ENCODE measurements at regions not wholly inside any gene's neighbourhood (a gene's known extent, or its start where the extent isn't known, plus 50 kb on each side); places are given as distances from the start of the nearest gene placed in this dataset.

- no peak overlapping the region for H2AFZ ChIP-seq (ENCODE audit: low read depth, low read length)
- no peak overlapping the region for H3K27ac ChIP-seq (ENCODE audit: low read length)
- H3K4me3 ChIP-seq (ENCODE audit: low read length), result no peak overlapping the region
- no peaks in the 10 kb centered on the region for H4K20me1 ChIP-seq (ENCODE audit: insufficient read depth)
- H3K9me3 ChIP-seq (ENCODE audit: low read length), result no peaks in the 10 kb centered on the region
- H3K9ac ChIP-seq (ENCODE audit: low read length), result no peak overlapping the region
- peaks cover 6% of the 10 kb centered on the region for H3F3A ChIP-seq (ENCODE audit: insufficient read depth, low read length, poor library complexity, severe bottlenecking)
- TF ChIP-seq EZH2 (IDR thresholded peaks at IDR 0.05; ENCODE audit: borderline replicate concordance, insufficient read depth, low read length, poor library complexity, severe bottlenecking) (no peak), SMC3 (conservative IDR thresholded peaks at IDR 0.05; ENCODE audit: poor library complexity) (no peak), POLR2AphosphoS5 (IDR thresholded peaks at IDR 0.05) (no peak), REST (IDR thresholded peaks at IDR 0.05; ENCODE audit: borderline replicate concordance) (no peak), EP300 (conservative IDR thresholded peaks at IDR 0.05; ENCODE audit: poor library complexity, severe bottlenecking) (no peak), RAD21 (conservative IDR thresholded peaks at IDR 0.05) (no peak), CTCF (IDR thresholded peaks at IDR 0.05; ENCODE audit: poor library complexity, severe bottlenecking) (no peak), TAF1 (IDR thresholded peaks at IDR 0.05; ENCODE audit: low read depth) (no peak), MXI1 (conservative IDR thresholded peaks at IDR 0.05; ENCODE audit: poor library complexity, severe bottlenecking) (no peak)
- H3K36me3 ChIP-seq (ENCODE audit: insufficient read depth, low read length), result no peaks in the 10 kb centered on the region
- no peaks in the 10 kb centered on the region for H3K9me2 ChIP-seq (ENCODE audit: insufficient read depth, low read length)
- H3K27me3 ChIP-seq (ENCODE audit: insufficient read depth, low read depth, low read length), result no peaks in the 10 kb centered on the region
- no peaks in the 10 kb centered on the region for H3K79me2 ChIP-seq (replicated peaks; ENCODE audit: insufficient read depth, low read length)
- no peak overlapping the region for H3K4me2 ChIP-seq (ENCODE audit: low read length)
These were observed 80.1 kb upstream of the ID4 start for GRCh38 chr6:19757036-19757435.

- no peaks in the 10 kb centered on the region for H3K9me3 ChIP-seq (ENCODE audit: low read length)
- no peaks in the 10 kb centered on the region for H3K36me3 ChIP-seq (ENCODE audit: insufficient read depth, low read length)
- H3K9me2 ChIP-seq (ENCODE audit: insufficient read depth, low read length), result no peaks in the 10 kb centered on the region
- TF ChIP-seq CTCF (IDR thresholded peaks at IDR 0.05; ENCODE audit: poor library complexity, severe bottlenecking), result no peak
- TF ChIP-seq EZH2 (IDR thresholded peaks at IDR 0.05; ENCODE audit: borderline replicate concordance, insufficient read depth, low read length, poor library complexity, severe bottlenecking), result no peak
- no peak for TF ChIP-seq EP300 (conservative IDR thresholded peaks at IDR 0.05; ENCODE audit: poor library complexity, severe bottlenecking)
- no peak for TF ChIP-seq SMC3 (conservative IDR thresholded peaks at IDR 0.05; ENCODE audit: poor library complexity)
- TF ChIP-seq RAD21 (conservative IDR thresholded peaks at IDR 0.05), result no peak
- no peak for TF ChIP-seq MXI1 (conservative IDR thresholded peaks at IDR 0.05; ENCODE audit: poor library complexity, severe bottlenecking)
- no peak for TF ChIP-seq POLR2AphosphoS5 (IDR thresholded peaks at IDR 0.05)
- TF ChIP-seq TAF1 (IDR thresholded peaks at IDR 0.05; ENCODE audit: low read depth), result no peak
- TF ChIP-seq REST (IDR thresholded peaks at IDR 0.05; ENCODE audit: borderline replicate concordance), result no peak
- H3F3A ChIP-seq (ENCODE audit: insufficient read depth, low read length, poor library complexity, severe bottlenecking), result no peaks in the 10 kb centered on the region
- H3K27ac ChIP-seq (ENCODE audit: low read length), result no peak overlapping the region
- no peaks in the 10 kb centered on the region for H3K27me3 ChIP-seq (ENCODE audit: insufficient read depth, low read depth, low read length)
- no peak overlapping the region for H3K4me2 ChIP-seq (ENCODE audit: low read length)
- no peak overlapping the region for H2AFZ ChIP-seq (ENCODE audit: low read depth, low read length)
- no peaks in the 10 kb centered on the region for H3K79me2 ChIP-seq (replicated peaks; ENCODE audit: insufficient read depth, low read length)
- no peaks in the 10 kb centered on the region for H4K20me1 ChIP-seq (ENCODE audit: insufficient read depth)
- no peak overlapping the region for H3K4me3 ChIP-seq (ENCODE audit: low read length)
- H3K9ac ChIP-seq (ENCODE audit: low read length), result no peak overlapping the region
These were observed 77.9 kb upstream of the ID4 start for GRCh38 chr6:19759117-19759880.
